Esophagus squamous epithelium (tissue), 5 donors: ENCODE measurements at regions not wholly inside any gene's neighbourhood (a gene's known extent, or its start where the extent isn't known, plus 50 kb on each side); places are given as distances from the start of the nearest gene placed in this dataset.

Experiments
- DNase-seq: peaks from one replicate; lab custom pipeline; 2025; lab: John Stamatoyannopoulos, UW
- H3K27ac ChIP-seq, 4 donors: fragments of 200-600 bp; sonication (generic); one replicate each; pipeline ENCODE4 v1.5.1; 2016 to 2019; ENCODE audit warnings: mild to moderate bottlenecking in 1 of 4
- H3K27me3 ChIP-seq, 4 donors: fragments of 200-600 bp; sonication (generic); 1 replicate in 3 of 4; 2 replicates in 1 of 4; pipeline versions ENCODE4 v1.5.1 to v1.6.0; 2017 to 2021; ENCODE audit warnings: antibody characterized with exemption in 1 of 4
- H3K36me3 ChIP-seq, 3 donors: fragments of 200-600 bp; sonication (generic); one replicate each; pipeline ENCODE4 v1.5.1; 2016 to 2019
- H3K4me1 ChIP-seq, 3 donors: fragments of 200-600 bp; sonication (generic); one replicate each; pipeline ENCODE4 v1.5.1; 2017 to 2019
- H3K4me3 ChIP-seq, 4 donors: fragments of 200-600 bp; sonication (generic); 1 replicate in 3 of 4; 2 replicates in 1 of 4; pipeline ENCODE4 v1.5.1; 2016 to 2019; ENCODE audit warnings: mild to moderate bottlenecking in 2 of 4, moderate library complexity in 1 of 4
- H3K9me3 ChIP-seq, 3 donors: fragments of 200-600 bp; sonication (generic); one replicate each; pipeline ENCODE4 v1.5.1; 2016 to 2019
- POLR2A ChIP-seq, 4 donors: fragments of 450-650 bp; IDR thresholded peaks; one replicate each; pipeline ENCODE4 v1.6.1; 2017; ENCODE audit warnings: antibody characterized with exemption in 4 of 4, mild to moderate bottlenecking in 4 of 4, moderate library complexity in 3 of 4
- WGBS, 2 donors: methylation state at CpG; one replicate each; pipeline ENCODE4 v1.1.5; 2018; 5-methylcytosine and 5-hydroxymethylcytosine counted together
- intact Hi-C: fragments of 100-400 bp; cut with DNase I; formaldehyde crosslinking; loops from one replicate; pipeline ENCODE4 v1.15.0; 2022
- TF ChIP-seq, protein P1 (sequence below), 6 experiments: fragments of 450-650 bp in 4 of 6; fragments of 200-600 bp in 2 of 6; sonication (generic) in 2 of 6; IDR thresholded peaks; one replicate each; pipeline ENCODE4 v1.5.1; 2016 to 2019; ENCODE audit warnings: antibody characterized with exemption in 6 of 6, mild to moderate bottlenecking in 4 of 6, moderate library complexity in 4 of 6
- donor health status: DM: yes; HTN: yes; CAD: no.

DNA sequence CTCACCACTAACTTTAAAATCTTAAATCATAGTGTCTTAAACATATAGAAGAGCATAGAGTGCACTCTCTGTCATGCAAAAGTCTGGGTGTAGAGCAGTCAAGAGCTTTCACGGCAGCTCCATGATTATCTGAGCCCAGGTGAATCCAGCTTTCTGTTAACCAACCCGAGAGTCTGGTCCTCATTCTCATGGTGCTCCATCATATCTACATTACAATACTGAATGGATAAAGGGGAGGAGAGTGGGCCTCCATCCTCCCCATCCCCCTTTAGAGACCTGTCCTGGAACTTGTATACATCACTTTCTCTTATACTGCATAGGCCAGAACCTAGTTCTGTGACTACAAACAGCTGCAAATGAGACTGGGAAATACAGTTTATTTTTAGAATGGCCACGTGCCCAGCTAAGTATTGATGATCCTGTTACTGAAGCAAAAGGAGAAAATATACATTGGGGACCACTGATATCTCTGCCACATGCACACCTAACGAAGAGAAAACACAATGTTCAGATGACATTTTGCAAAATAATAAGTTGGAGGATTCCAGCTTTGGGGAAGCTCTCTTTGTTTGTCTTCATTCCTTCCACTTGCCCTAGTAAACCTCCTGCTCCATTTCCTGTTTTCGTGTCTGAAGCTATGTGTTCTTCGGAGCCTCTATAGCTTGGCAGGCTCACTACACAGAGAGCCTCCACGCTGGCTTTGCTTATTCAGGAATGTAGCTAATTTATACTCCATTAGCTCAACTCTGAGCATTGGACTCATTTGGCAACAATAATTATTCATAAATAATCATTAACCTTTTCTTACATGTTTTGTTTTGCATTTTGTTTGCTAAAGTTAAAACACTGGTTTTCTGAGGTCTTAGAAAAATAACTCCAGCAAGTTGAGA is 110.1 kb downstream of the IYD start:
- 41 to 47% methylated on average over 7 of the region's 7 CpGs for WGBS, 2 donors
- intact Hi-C loops, result no loop called here
- TF ChIP-seq, protein P1, sequence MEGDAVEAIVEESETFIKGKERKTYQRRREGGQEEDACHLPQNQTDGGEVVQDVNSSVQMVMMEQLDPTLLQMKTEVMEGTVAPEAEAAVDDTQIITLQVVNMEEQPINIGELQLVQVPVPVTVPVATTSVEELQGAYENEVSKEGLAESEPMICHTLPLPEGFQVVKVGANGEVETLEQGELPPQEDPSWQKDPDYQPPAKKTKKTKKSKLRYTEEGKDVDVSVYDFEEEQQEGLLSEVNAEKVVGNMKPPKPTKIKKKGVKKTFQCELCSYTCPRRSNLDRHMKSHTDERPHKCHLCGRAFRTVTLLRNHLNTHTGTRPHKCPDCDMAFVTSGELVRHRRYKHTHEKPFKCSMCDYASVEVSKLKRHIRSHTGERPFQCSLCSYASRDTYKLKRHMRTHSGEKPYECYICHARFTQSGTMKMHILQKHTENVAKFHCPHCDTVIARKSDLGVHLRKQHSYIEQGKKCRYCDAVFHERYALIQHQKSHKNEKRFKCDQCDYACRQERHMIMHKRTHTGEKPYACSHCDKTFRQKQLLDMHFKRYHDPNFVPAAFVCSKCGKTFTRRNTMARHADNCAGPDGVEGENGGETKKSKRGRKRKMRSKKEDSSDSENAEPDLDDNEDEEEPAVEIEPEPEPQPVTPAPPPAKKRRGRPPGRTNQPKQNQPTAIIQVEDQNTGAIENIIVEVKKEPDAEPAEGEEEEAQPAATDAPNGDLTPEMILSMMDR (IDR thresholded peaks at IDR 0.05), result no peak
- no peak for TF ChIP-seq POLR2A (IDR thresholded peaks at IDR 0.05)
- Histone ChIP-seq H3K27ac (no peak overlapping the region), H3K36me3 (no peaks in the 10 kb centered on the region), H3K4me1 (no peaks in the 10 kb centered on the region), H3K4me3 (no peak overlapping the region), H3K27me3 (no peaks in the 10 kb centered on the region), H3K9me3 (no peaks in the 10 kb centered on the region)
- no peak for DNase-seq

DNA sequence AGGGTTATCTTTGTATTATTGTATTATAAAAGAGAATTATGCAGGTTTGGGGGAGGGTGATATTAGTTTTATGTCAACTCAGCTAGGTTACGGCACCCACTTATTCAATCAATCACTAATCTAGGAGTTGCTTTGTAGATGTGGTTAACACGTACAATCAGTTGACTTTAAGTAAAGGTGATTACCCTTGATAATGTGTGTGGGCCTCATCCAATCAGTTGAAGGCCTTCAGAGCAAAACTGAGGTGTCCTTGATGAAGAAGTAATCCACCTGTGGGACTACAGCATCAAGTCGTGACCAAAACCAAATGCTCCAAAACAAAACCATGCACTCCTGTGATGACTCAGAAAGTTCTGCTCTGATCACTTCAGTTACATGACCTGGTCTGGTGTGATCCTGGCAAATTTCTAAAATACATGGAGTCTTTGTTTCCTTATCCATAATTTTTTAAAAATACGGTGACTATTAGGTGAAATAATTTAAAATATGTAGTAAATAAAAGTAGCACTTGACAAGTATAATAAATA is 114.1 kb downstream of the IYD start:
- no peak for DNase-seq
- no peaks in the 10 kb centered on the region for H3K4me1 ChIP-seq
- no peaks in the 10 kb centered on the region for H3K36me3 ChIP-seq
- H3K4me3 ChIP-seq, result no peak overlapping the region
- H3K9me3 ChIP-seq, result no peaks in the 10 kb centered on the region
- H3K27ac ChIP-seq, result no peak overlapping the region
- no peaks in the 10 kb centered on the region for H3K27me3 ChIP-seq
- intact Hi-C loops, result no loop called here
- WGBS, 2 donors, result 49 to 79% methylated on average over 4 of the region's 4 CpGs
- no peak for TF ChIP-seq POLR2A (IDR thresholded peaks at IDR 0.05)
- TF ChIP-seq, protein P1 (IDR thresholded peaks at IDR 0.05), result no peak

DNA sequence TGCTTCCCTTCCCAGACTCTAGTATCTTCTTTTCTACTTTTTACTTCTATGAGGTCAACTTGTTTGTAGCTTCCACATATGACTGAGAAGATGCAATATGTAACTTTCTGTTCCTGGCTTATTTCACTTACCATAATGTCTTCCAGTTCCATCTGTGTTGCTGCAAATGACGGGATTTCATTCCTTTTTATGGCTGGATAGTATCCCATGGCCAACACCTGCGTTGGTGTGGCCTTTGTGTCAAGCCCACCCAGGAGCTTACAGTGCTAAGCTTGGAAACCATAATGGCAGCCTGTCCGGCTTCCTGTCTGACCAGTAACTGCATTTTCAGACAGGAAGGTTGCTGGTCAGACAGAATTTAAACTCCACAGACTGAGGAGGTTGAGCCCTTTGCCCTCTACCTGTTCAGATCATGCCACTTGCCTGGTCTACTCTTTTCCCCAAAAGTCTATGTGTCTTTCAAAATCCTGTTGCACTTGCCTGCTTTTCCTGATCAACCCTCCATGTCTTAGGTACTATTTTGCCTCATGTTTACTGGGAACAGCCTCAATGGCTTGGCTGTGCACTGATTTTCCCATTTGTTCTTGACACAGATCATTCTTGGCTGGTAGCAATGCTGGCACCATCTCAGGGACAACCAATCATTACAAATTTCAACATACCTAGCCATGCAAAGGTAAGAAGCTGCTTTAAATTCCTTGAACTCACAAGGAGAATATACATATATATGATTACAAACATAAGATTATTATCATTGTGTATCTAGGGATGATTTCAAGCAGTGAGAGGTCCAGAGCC is 114.3 kb upstream of the PLEKHG1 start:
- no peaks in the 10 kb centered on the region for H3K36me3 ChIP-seq
- H3K9me3 ChIP-seq, result no peaks in the 10 kb centered on the region
- no peak overlapping the region for H3K4me3 ChIP-seq
- intact Hi-C loops, result no loop called here
- TF ChIP-seq, protein P1 (IDR thresholded peaks at IDR 0.05), result no peak
- TF ChIP-seq POLR2A (IDR thresholded peaks at IDR 0.05), result no peak
- H3K4me1 ChIP-seq, result peaks cover 0 to 3% (median 0%) of the 10 kb centered on the region in 3 donors
- 79 to 83% methylated on average over 3 of the region's 3 CpGs for whole genome bisulfite sequencing, 2 donors
- no peaks in the 10 kb centered on the region for H3K27me3 ChIP-seq
- DNase-seq, result no peak
- no peak overlapping the region for H3K27ac ChIP-seq

GRCh38 chr6:150486048-150486447 is 113.6 kb upstream of the PLEKHG1 start:
- TF ChIP-seq POLR2A (IDR thresholded peaks at IDR 0.05), result no peak
- no peak for DNase-seq
- intact Hi-C loops, result no loop called here
- no peak overlapping the region for H3K4me3 ChIP-seq
- no peak overlapping the region for H3K27ac ChIP-seq
- no peaks in the 10 kb centered on the region for H3K9me3 ChIP-seq
- peaks cover 0 to 10% (median 4%) of the 10 kb centered on the region in 3 donors for H3K4me1 ChIP-seq
- H3K27me3 ChIP-seq, result no peaks in the 10 kb centered on the region
- no peaks in the 10 kb centered on the region for H3K36me3 ChIP-seq
- 64 to 68% methylated on average over 6 of the region's 6 CpGs for WGBS, 2 donors

DNA sequence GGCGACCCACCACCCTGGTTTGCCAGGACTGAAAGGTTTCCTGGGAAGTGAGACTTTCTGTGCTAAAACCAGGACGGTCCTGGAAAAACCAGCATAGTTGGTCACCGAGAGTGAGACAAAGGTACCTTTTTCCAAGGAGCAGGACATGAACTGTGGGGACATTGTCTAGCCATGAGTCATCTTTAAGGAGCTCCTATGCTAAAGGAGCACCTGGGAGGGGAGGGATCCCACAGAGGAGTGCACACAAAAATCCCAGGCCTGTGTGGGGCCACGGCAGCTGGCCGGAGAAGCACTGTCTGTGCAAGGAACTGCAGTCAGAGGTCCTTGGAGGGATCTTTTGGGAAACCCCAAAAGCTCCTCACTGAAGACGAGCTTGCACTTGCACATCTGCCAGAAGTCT is 109.1 kb upstream of the PLEKHG1 start:
- DNase-seq, result no peak
- no peaks in the 10 kb centered on the region for H3K27me3 ChIP-seq
- no peak overlapping the region for H3K4me3 ChIP-seq
- no peaks in the 10 kb centered on the region for H3K9me3 ChIP-seq
- WGBS, 2 donors, result 67 to 75% methylated on average over 5 to 6 of the region's 6 CpGs
- TF ChIP-seq, protein P1 (IDR thresholded peaks at IDR 0.05), result no peak
- TF ChIP-seq POLR2A (IDR thresholded peaks at IDR 0.05), result no peak
- intact Hi-C loops, result no loop called here
- peak overlapping the region in 2 of 4 donors; percentile 69 to 77 for H3K27ac ChIP-seq
- peaks cover 4 to 39% (median 12%) of the 10 kb centered on the region in 3 donors for H3K4me1 ChIP-seq
- no peaks in the 10 kb centered on the region for H3K36me3 ChIP-seq
